GM12873 (cell line): ENCODE measurements at regions not wholly inside any gene's neighbourhood (a gene's known extent, or its start where the extent isn't known, plus 50 kb on each side); places are given as distances from the start of the nearest gene placed in this dataset.

Experiments used
- CTCF ChIP-seq: IDR thresholded peaks from 2 replicates; pipeline ENCODE4 v1.5.1; 2012; ENCODE audit warnings: low read depth, mild to moderate bottlenecking, moderate library complexity, low read length, control low read depth; ENCODE audit not compliant: insufficient read depth; ENCODE audit errors: missing control alignments

GRCh38 chr20:57897156-57897874, 187.5 kb upstream of the PMEPA1 start:
- no peak for TF ChIP-seq CTCF

DNA sequence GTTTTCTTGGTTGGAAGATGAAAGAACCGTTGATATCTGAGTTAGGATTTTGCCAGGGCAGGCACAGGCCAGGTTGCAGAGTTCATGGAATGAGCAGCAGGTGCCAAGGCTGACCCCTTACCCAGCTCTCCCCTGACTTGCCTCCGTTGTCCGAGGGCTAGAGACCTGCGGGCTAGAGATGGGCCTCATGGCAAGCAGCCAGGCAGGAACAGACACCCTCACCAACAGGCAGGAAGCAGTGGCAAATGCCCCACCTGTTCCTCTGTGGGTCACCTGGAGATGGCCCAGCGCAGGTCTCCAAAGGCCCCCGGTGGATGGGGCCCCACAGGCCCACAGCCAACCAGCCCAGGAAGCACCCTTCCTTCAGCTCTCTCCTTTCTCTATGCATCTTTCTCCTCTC, 186.7 kb upstream of the PMEPA1 start:
- TF ChIP-seq CTCF, result no peak

DNA sequence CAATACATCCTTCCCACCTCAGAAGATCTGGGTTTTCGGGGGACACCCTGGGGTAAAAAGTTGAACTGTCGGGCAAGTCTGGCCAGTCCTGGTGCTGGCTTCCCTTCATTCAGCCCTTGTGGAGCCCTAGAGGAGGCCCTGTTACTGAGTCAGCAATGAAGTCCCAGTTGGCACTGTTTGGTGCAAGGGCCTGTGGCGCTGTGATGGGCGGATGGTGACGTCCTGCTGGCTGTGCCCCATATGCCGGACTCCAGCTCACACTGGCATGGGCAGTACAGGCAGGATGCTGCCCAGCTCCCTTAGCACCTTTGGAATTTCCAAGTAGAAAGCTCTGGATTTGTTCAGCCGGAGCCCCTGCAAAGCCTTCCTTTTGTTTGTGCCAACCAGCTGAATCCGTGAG, 186.2 kb upstream of the PMEPA1 start:
- TF ChIP-seq CTCF, result no peak

GRCh38 chr20:57895161-57895855, 185.5 kb upstream of the PMEPA1 start:
- TF ChIP-seq CTCF, result no peak

DNA sequence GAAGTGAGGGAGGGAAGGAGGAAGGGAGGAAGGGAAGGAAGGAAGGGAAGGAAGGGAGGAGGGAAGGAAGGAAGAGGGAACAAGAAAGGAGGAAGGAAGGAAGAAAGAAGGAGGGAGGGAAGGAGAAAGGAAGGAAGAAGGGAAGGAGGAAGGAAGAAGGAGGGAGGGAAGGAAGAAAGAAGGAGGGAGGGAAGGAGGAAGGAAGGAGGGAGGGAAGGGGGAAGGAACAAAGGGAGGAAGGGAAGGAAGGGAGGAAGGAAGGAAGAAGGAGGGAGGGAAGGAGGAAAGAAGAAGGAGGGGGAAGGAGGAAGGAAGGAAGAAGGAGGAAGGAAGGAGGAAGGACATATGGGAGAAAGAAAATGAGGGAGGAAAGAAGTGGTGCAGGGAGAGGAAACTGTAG, 184.7 kb upstream of the PMEPA1 start:
- TF ChIP-seq CTCF, result no peak

DNA sequence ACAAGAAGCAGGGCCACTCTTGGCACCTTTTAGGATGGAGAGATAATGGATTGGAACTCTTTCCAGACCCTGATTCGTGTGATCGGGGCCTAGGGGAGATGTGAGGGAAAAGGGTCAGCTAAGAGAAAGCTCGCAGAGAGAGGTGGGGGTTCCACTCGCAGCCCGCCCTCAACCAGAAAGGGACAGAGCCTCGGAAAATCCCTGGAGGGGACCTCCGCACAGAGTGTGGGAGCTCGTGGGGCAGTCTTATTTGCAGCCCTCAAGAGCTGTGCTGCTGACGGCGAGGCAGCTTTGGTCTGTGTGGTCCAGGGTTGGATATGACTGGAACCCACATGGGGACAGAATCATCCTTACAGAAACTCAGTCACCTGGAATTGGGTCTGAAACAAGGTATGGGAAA, 184.3 kb upstream of the PMEPA1 start:
- no peak for TF ChIP-seq CTCF

- TF ChIP-seq CTCF, result no peak
These were observed 183.7 kb upstream of the PMEPA1 start for GRCh38 chr20:57893366-57893999.
